Mammary epithelial cell (primary cell): ENCODE measurements at regions not wholly inside any gene's neighbourhood (a gene's known extent, or its start where the extent isn't known, plus 50 kb on each side); places are given as distances from the start of the nearest gene placed in this dataset.

ENCODE experiments used
- CTCF ChIP-seq, 2 donors: IDR thresholded peaks in 1 of 2; conservative IDR thresholded peaks in 1 of 2; 2 replicates each; pipeline ENCODE4 v1.5.1; 2011 to 2012; ENCODE audit warnings: inconsistent platforms in 2 of 2, low read length in 2 of 2, mild to moderate bottlenecking in 2 of 2, control low read depth in 1 of 2, low read depth in 1 of 2; ENCODE audit not compliant: insufficient read depth in 1 of 2; ENCODE audit errors: extremely low read depth in 1 of 2
- EZH2 ChIP-seq: IDR thresholded peaks from 2 replicates; pipeline ENCODE4 v1.6.1; 2012; ENCODE audit warnings: low read length, inconsistent platforms, borderline replicate concordance

GRCh38 chr15:91562698-91563097, 290.8 kb upstream of the SLCO3A1 start:
- TF ChIP-seq CTCF (conservative IDR thresholded peaks at IDR 0.05 in 1 of 2, IDR thresholded peaks at IDR 0.05 in 1 of 2; ENCODE audit: extremely low read depth in 1 of 2, insufficient read depth in 1 of 2, low read depth in 1 of 2, low read length in 2 of 2) = no peak
- TF ChIP-seq EZH2 = no peak
